K562 (cell line): ENCODE measurements at regions not wholly inside any gene's neighbourhood (a gene's known extent, or its start where the extent isn't known, plus 50 kb on each side); places are given as distances from the start of the nearest gene placed in this dataset.

Experiments used
- ATAC-seq: fragments of 200-7000 bp; cut with Tn5 transposase; 3 replicates; pipeline ENCODE4 v1.9.1; 2020; ENCODE audit warnings: moderate library complexity
- BruUV-seq: library from RNA; stranded (reverse); fragments of 400-500 nt; replicated peaks from 2 replicates; lab custom pipeline; 2021; lab: Mats Ljungman, UMichigan
- CTCF ChIA-PET: fragments of 300-600 bp; formaldehyde crosslinking; extraction: SDS; loops from one replicate; lab custom pipeline; 2021; ENCODE audit warnings: low intra/inter-chr PET ratio; lab: Yijun Ruan, JAX
- POLR2A ChIA-PET: fragments of 300-600, 350-650 bp; sonication (Branson Sonifier 250); formaldehyde crosslinking; extraction: SDS; loops from one replicate; lab custom pipeline; 2021; ENCODE audit warnings: antibody characterized with exemption, inconsistent platforms; lab: Yijun Ruan, JAX
- DNase-seq, 4 experiments: peaks; one replicate each; pipeline versions ENCODE4 v3.0.0 to v3.0.0-alpha.2; 2011 to 2018; ENCODE audit warnings: low spot score in 3 of 4, mixed read lengths in 3 of 4; ENCODE audit errors: extremely low read depth in 1 of 4
- FAIRE-seq: peaks from 2 replicates; lab custom pipeline; 2011; peaks lifted over from hg19 to GRCh38; lab: Jason Lieb, UNC
- H2AFZ ChIP-seq: 2 replicates; pipeline ENCODE4 v1.6.0; 2011; ENCODE audit warnings: low read depth, low read length, control low read depth, inconsistent platforms
- H3K27ac ChIP-seq: fragments of 200-600 bp; 3 replicates; pipeline ENCODE4 v1.8.0; 2011; ENCODE audit warnings: low read depth, mild to moderate bottlenecking, control low read depth, inconsistent platforms, low read length, moderate library complexity, mixed read lengths; ENCODE audit errors: extremely low read depth
- H3K27me3 ChIP-seq, 2 experiments: fragments of 300-600 bp in 1 of 2; 2 replicates in 1 of 2; 3 replicates in 1 of 2; pipeline versions ENCODE4 v1.6.0 to v1.8.0; 2011; ENCODE audit warnings: inconsistent platforms in 2 of 2, low read length in 2 of 2, mild to moderate bottlenecking in 1 of 2, mixed read lengths in 1 of 2, moderate library complexity in 1 of 2; ENCODE audit not compliant: control insufficient read depth in 2 of 2, insufficient read depth in 2 of 2
- H3K36me3 ChIP-seq: fragments of 300-600 bp; 3 replicates; pipeline ENCODE4 v1.8.0; 2011; ENCODE audit warnings: mild to moderate bottlenecking, low read length, inconsistent platforms; ENCODE audit not compliant: control insufficient read depth, insufficient read depth
- H3K4me1 ChIP-seq, 2 experiments: fragments of 200-600 bp in 1 of 2; replicated peaks in 1 of 2; 2 replicates in 1 of 2; 3 replicates in 1 of 2; pipeline versions ENCODE4 v1.5.1 to v1.8.0; 2011; ENCODE audit warnings: inconsistent platforms in 2 of 2, low read length in 2 of 2, mild to moderate bottlenecking in 1 of 2, mixed read lengths in 1 of 2, moderate library complexity in 1 of 2; ENCODE audit not compliant: control insufficient read depth in 2 of 2, insufficient read depth in 2 of 2
- H3K4me2 ChIP-seq: 2 replicates; pipeline ENCODE4 v1.6.1; 2011; ENCODE audit warnings: low read length, control low read depth, inconsistent platforms, mixed read lengths; ENCODE audit not compliant: insufficient read depth
- H3K4me3 ChIP-seq: fragments of 200-600 bp; sonication (generic), shearing (Covaris generic); 2 replicates; pipeline ENCODE4 v1.5.1; 2016; ENCODE audit warnings: control low read depth, inconsistent platforms
- H3K79me2 ChIP-seq: fragments of 200-600 bp; 3 replicates; pipeline ENCODE4 v1.8.0; 2011; ENCODE audit warnings: low read length, inconsistent platforms; ENCODE audit not compliant: control insufficient read depth, insufficient read depth
- H3K9ac ChIP-seq, 2 experiments: 2 replicates each; pipeline versions ENCODE4 v1.6.0 to v1.6.1; 2011; ENCODE audit warnings: low read depth in 2 of 2, low read length in 2 of 2, control low read depth in 1 of 2, inconsistent platforms in 1 of 2, mild to moderate bottlenecking in 1 of 2, mixed read lengths in 1 of 2; ENCODE audit not compliant: insufficient read depth in 1 of 2
- H3K9me1 ChIP-seq: one replicate; pipeline ENCODE4 v1.6.0; 2011; ENCODE audit warnings: inconsistent platforms, mild to moderate bottlenecking, low read length, moderate library complexity; ENCODE audit not compliant: control insufficient read depth, insufficient read depth
- H3K9me3 ChIP-seq: replicated peaks from 2 replicates; pipeline ENCODE4 v1.5.1; 2011; ENCODE audit warnings: low read depth, low read length, inconsistent platforms; ENCODE audit not compliant: control insufficient read depth, insufficient read depth
- H4K20me1 ChIP-seq: replicated peaks from 2 replicates; pipeline ENCODE4 v1.6.1; 2011; ENCODE audit warnings: low read length, inconsistent platforms, mixed read lengths; ENCODE audit not compliant: control insufficient read depth, insufficient read depth
- ARID1B ChIP-seq: fragments of 450-650 bp; IDR thresholded peaks from 2 replicates; pipeline ENCODE4 v1.6.1; 2016; ENCODE audit warnings: antibody characterized with exemption, mild to moderate bottlenecking, inconsistent platforms
- E4F1 ChIP-seq: fragments of 250-450 bp; sonication (Bioruptor Pico); IDR thresholded peaks from 2 replicates; pipeline ENCODE4 v1.5.0; 2021; ENCODE audit warnings: mild to moderate bottlenecking, borderline replicate concordance
- ELF2 ChIP-seq: fragments of 250-450 bp; sonication (Bioruptor Pico); IDR thresholded peaks from 2 replicates; pipeline ENCODE4 v1.5.0; 2021; ENCODE audit warnings: mild to moderate bottlenecking
- GTF2B ChIP-seq: IDR thresholded peaks from 2 replicates; pipeline ENCODE4 v1.6.1; 2011; ENCODE audit not compliant: insufficient read length; ENCODE audit errors: extremely low read depth
- RBM34 ChIP-seq: fragments of 200-400 bp; formaldehyde crosslinking; IDR thresholded peaks from 2 replicates; pipeline ENCODE4 v1.6.1; 2018; ENCODE audit warnings: low read length, borderline replicate concordance; ENCODE audit not compliant: insufficient read depth
- SRSF1 ChIP-seq: fragments of 200-400 bp; formaldehyde crosslinking; IDR thresholded peaks from 2 replicates; pipeline ENCODE4 v1.6.1; 2017; ENCODE audit warnings: mild to moderate bottlenecking, low read depth, low read length, moderate library complexity
- TCF15 ChIP-seq: fragments of 250-450 bp; sonication (Bioruptor Pico); IDR thresholded peaks from 2 replicates; pipeline ENCODE4 v1.8.0; 2022; ENCODE audit warnings: moderate library complexity, mild to moderate bottlenecking, inconsistent platforms
- ZNF589 ChIP-seq: fragments of 200-800 bp; sonication (Bioruptor generic); IDR thresholded peaks from 2 replicates; pipeline ENCODE4 v1.6.1; 2016; ENCODE audit warnings: low read depth, missing genetic modification characterization, missing compliant biosample characterization
- WGBS: fragments of 100-300 bp; shearing (Covaris generic); methylation state at CpG from one replicate; pipeline ENCODE4 v1.1.6; 2016; ENCODE audit warnings: low coverage, mixed read lengths; ENCODE audit not compliant: insufficient coverage; ENCODE audit errors: missing lambda C conversion rate; 5-methylcytosine and 5-hydroxymethylcytosine counted together
- in situ Hi-C: fragments of 300-500 bp; cut with MboI; formaldehyde crosslinking; loops from 4 replicates; pipeline ENCODE4 v1.15.0; 2018; ENCODE audit warnings: inconsistent platforms, mixed read lengths
- intact Hi-C: fragments of 100-400 bp; cut with micrococcal nuclease; formaldehyde crosslinking; loops from 2 replicates; pipeline ENCODE4 v1.14.2; 2022

GRCh38 chr5:74544811-74545210 lies 95.7 kb downstream of the ENC1 start:
- FAIRE-seq: no peak
- H3K4me2 ChIP-seq: no peak overlapping the region
- 11% methylated on average over 2 of the region's 2 CpGs for WGBS
- no peaks in the 10 kb centered on the region for H3K36me3 ChIP-seq
- no peak overlapping the region for H3K4me3 ChIP-seq
- H3K79me2 ChIP-seq: no peaks in the 10 kb centered on the region
- peaks cover 2 to 12% of the 10 kb centered on the region in 2 experiments; a peak in 4 of 5 replicates for H3K27me3 ChIP-seq
- H2AFZ ChIP-seq: no peak overlapping the region
- no peaks in the 10 kb centered on the region for H3K9me3 ChIP-seq
- H3K9ac ChIP-seq: no peak overlapping the region
- no peaks in the 10 kb centered on the region for H3K9me1 ChIP-seq
- DNase-seq: no peak
- no peak overlapping the region for H3K27ac ChIP-seq
- no peaks in the 10 kb centered on the region for H3K4me1 ChIP-seq
- POLR2A ChIA-PET: interaction anchor here (0.7 to 0.9 kb wide), 2 partner anchors 8 to 13 kb away, joined by 3 read pairs; no protein-coding TSS in a partner anchor
- ATAC-seq: no peak
- intact Hi-C loops: no loop called here
- H4K20me1 ChIP-seq: no peaks in the 10 kb centered on the region
- in situ Hi-C loops: no loop called here
- CTCF ChIA-PET: no interaction called here
- TF ChIP-seq GTF2B: no peak
- no peak for TF ChIP-seq ARID1B
- no peak for TF ChIP-seq ELF2 (CRISPR knock-in tag)
- no peak for TF ChIP-seq TCF15 (CRISPR knock-in tag)
- no peak for TF ChIP-seq SRSF1
- TF ChIP-seq ZNF589 (CRISPR knock-in tag): no peak
- TF ChIP-seq E4F1: no peak
- TF ChIP-seq RBM34: no peak
- BruUV-seq: no TSS peak
